M059J (cell line): ENCODE measurements at regions not wholly inside any gene's neighbourhood (a gene's known extent, or its start where the extent isn't known, plus 50 kb on each side); places are given as distances from the start of the nearest gene placed in this dataset.

Experiments used
- DNase-seq: peaks from one replicate; pipeline ENCODE4 v3.0.0-alpha.2; 2012; ENCODE audit warnings: low read depth

DNA sequence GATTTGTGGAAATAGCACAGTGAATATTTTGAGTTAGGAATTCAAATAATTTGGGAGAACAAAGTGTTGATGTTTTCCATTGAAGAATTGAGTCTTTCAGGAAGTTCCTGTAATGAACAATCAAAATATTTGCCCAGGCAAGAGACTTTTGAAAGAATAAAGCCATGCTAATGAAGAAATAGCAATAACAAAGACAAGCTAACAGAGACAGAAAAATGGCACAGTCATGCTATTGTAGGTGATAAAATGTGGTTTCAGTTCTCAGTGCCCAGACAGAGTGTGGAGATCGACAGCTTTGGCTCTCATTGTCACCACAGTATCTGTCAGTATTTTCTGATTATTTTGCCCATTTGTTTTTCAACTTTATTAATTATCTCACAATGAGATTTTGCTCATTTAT lies 490.8 kb upstream of the PIK3C3 start:
- DNase-seq: no peak

DNA sequence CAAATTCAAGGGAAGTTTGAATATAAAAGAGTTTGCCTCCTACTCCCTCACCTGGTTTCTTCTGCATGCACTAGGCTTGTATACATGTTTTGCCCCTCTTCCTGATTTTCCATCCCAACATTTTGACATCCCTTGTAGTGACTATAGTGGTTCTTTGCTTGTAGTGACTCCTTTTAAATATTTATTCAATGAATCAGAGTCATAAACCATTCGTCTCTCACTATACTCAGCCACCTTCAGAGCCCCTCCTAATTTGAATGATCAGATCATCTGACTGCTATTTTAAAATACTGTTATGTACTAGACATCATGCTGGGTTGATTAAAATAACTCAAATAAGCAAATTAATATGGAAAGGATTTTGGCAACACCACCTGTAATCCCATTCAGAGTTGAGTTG lies 492.1 kb upstream of the PIK3C3 start:
- DNase-seq: peak; percentile 39

GRCh38 chr18:41461114-41461513 lies 493.9 kb upstream of the PIK3C3 start:
- DNase-seq: no peak

DNA sequence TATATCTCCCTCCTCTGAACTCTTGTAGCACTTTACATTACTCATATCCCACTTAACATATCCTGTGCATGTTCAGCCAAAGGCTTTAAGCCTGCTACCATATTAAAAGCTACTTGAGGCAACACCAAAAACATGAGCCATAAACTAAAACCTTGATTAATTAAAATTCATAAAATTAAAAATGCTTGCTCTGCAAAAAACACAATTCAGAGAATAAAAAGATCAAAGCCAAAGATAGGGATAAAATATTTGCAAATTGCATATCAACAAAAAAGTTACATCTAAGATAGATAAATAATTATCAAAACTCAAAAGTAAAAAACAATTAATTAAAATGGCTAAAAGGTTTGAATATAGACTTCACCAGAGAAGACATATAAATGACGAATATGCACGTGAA lies 495.4 kb upstream of the PIK3C3 start:
- DNase-seq: no peak

- DNase-seq: no peak
Measured at GRCh38 chr18:41458376-41458775, 496.7 kb upstream of the PIK3C3 start.

DNA sequence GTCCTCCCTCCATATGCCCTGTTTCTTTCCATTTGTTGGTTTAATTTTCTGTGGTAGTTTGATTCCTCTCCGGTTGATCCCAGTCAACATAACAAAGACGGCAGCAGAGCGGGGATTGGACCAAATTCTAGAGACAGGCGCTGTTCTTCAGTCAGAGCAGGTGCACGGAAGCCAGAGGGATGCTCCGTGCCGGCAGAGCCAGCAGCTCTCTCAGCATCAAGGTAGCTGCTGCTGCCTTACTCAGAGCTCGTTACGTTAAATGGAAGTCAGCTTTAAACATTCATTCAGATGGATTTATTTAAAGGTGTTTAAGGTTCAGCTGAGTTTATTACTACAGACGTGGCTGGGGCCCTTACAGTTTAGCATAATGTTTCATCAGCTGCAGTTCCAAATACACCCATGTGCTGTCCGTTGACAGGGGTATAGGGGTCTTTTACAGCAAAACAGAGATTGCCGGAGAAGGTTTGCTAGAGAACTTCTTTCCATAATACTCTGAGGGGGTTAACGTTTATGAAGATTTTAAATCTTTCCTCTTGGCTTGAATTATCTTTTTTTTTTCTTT lies 497.2 kb upstream of the PIK3C3 start:
- no peak for DNase-seq

DNA sequence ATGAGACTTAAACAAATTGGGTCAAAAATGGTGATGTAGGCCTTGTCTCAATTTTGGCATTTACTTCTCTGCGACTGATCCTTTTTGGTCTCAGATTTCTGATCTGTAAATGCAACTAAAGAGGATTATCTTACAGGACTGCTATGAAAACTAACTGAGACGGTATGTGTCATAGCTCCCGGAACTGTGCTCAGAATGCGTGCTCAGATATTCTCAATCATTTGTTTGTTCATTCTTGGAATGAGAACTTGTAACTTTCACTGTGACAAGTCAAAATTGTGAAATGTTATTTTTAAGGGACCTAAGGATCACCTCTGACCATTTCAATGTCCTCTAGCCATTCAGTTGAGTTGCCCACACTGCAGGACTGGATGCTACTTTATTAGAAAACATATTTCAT lies 498.2 kb upstream of the PIK3C3 start:
- peak; percentile 23 for DNase-seq

DNA sequence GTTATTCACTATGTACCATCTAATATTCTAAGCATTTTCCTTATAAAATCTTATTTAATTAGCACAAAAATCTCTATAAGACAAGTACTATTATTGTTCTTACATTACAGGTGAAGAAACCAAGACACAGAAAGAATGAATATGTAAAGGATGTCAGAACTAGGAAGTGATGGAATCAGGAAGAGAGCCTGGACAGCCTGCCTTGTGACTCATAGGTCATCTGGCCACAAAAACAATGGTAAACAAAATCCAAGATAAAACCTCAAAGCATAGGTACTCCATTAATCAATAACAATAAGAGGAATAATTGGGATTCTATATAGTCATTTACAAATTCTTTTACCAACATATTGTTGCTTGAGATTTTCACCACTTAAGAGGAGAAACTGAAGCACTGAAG lies 505.4 kb upstream of the PIK3C3 start:
- peak; percentile 31 for DNase-seq

GRCh38 chr18:41444943-41445342 lies 510.1 kb upstream of the PIK3C3 start:
- DNase-seq: peak; percentile 70

- peak; percentile 69 for DNase-seq
Measured at GRCh38 chr18:41436772-41437171, 518.3 kb upstream of the PIK3C3 start.

- no peak for DNase-seq
Measured at GRCh38 chr18:41418598-41418997, 536.4 kb upstream of the PIK3C3 start.

DNA sequence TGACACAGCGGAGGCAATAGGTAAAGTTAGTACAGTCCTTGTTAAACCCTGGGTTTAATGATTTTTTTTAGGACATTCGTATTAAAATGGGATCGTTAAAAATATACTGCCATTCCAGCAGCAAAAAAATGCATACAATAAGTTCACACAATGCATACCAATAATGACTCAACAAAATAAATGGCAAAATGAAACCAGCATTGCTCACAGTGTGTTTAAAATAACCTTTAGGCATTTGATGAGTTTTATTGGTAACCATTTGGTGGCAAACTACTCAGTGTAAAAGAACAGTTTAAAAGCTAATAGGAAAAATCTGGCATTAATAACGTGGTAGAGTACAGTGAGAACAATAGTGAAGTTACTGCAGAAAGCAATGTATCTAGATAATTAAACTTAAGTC lies 539.0 kb upstream of the PIK3C3 start:
- no peak for DNase-seq

DNA sequence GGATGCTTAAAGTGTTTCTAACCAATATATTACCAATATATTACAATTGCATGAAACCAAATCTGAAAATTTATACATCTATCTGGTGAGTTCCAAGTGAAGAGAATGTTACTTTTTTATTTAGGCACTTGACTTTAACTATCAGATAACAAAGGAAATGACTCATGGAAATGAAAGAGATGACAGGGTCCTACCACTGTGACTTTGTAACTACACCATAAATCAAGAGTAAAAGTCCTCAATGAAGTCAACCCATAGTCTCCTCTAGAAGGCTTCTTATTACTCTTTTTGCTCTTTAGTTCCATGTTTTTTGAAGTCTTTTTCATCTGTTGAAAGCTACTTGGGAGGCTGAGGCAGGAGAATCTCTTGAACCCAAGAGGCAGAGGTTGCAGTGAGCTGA lies 545.0 kb upstream of the PIK3C3 start:
- peak; percentile 65 for DNase-seq

DNA sequence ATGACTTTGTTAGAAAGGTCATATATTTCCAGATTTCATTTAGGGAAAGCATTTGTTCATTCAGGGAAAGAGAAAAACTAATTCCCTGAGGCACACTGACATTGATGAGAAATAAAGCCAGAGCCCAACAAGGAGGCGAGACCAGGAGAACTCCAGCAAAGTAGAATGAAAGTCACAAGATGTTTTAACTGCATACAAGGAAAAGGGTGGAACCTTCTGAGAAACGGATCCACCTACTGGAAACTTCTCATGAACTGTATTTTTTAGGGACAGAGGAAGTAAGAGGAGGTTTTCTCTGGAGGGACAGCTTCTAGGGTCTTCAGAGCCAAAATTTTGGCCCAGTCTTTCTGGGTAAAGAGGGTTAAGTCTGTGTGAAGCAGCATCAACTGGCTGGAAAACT lies 548.2 kb upstream of the PIK3C3 start:
- DNase-seq: no peak

GRCh38 chr18:41396861-41397260 lies 558.2 kb upstream of the PIK3C3 start:
- DNase-seq: peak; percentile 26

- no peak for DNase-seq
Measured at GRCh38 chr18:41396211-41396610, 558.8 kb upstream of the PIK3C3 start.

- peak; percentile 44 for DNase-seq
Measured at GRCh38 chr18:41395695-41396094, 559.3 kb upstream of the PIK3C3 start.

DNA sequence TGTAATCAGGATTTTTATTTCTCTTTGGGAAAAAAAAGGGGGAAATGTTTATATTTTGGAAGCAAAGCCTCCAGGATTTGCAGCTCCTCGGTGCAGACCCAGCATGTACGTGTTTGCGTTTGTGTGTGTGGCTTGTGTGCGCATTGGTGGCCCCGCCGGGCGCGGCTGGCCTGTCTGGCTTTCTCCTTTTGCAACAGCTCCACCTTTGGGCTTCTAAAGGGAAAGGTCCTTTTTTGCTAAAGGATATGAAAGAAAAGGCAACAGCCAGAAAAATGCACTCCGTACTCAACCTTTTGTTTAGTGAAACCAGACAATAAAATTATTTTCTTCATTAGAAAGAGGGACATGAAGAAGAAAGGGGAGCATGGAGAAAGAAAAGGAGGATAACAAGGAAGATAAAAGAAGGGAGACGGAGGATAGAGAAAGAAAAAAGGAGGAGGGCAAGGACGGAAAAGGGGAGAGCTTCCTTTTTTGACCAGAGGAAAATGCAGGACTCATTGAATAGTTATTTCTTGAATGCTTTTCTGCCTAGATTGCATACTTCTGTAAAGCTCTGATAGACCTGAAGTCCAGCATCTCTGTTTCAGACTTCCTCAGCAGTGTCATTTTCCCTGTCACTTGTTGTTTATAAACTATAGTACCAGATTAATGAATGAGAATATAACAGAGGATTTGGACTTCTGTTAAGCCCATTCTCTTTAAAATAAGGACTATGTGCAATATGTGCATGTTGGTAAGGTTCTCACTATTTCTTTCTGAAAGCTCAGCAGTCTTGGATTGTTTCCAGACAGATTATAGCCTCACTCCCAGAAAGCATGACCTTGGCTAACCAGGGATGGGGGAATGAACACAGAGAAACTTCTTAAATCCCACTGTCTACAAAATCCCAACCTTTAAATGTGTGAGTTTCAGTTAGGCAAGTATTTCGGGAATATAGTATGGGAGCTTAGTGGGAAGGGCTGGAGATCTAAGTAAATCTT lies 563.1 kb upstream of the PIK3C3 start:
- peak; percentile 69 for DNase-seq

DNA sequence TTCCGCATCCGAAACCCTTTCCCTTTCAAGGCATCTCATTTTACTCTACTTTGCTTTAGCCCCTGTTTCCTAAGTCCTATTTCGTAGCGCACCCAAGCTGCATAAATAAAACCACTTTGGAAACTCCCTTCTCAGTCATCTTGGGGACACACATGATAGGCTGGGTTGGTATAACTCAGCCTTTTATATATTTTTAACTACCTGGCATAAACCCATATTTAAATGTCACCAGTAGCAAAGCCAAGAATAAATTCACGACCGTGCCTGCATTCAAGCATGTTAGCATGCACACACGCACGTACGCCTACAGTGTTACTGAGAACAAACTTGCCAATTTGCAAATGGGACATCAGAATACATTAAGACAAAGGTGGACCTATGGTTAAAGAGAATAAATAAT lies 564.7 kb upstream of the PIK3C3 start:
- DNase-seq: peak; percentile 24

DNA sequence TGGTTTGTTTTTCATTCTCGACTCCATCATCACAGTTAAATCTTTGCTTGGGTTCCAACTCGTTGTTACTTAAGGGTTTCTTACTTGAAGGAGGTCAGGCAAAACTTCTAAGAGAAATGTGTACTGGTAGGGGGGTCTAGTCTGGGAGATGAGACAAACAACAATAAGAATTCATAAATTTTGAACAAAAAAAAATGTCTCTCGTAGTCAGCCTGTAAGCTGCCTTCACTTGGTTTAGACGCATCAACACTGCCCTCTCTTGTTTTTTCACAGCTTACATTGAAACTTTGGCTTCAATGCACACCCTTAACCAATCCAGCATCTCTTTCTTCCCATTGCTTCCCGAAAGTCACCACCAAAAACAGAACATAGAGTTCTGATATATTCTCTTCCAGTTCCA lies 576.4 kb upstream of the PIK3C3 start:
- peak; percentile 64 for DNase-seq

GRCh38 chr18:41373612-41374011 lies 581.4 kb upstream of the PIK3C3 start:
- no peak for DNase-seq

DNA sequence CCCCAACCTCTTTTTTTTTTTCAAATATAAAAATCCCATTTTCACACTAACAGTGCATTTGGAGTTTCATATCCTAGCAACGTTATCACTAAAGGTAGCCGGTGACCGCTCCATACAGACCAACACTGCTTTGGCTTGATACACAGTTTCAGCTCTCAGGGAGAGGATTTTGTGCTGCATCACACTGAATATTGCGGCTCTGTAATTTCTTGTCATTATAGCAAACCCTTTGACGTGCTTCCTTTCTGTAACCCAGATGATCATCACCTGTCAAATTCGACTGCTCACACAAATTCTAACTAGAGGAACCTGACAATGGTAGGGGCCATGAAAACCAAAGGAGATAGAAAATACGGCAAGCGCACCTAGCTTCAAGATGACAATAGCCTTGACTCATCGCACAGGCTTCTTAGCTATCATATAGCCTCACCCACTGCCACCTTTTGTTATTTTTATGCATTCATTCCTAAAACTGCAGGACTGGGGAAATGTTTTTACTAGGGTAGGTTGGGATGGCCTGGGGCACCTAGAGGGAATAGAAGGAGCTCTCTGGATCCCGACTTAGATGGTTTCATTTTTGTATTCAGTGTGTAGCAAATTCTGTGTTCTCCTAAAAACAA lies 582.9 kb upstream of the PIK3C3 start:
- peak; percentile 48 for DNase-seq
